LNCAP (cell line): ENCODE measurements at regions not wholly inside any gene's neighbourhood (a gene's known extent, or its start where the extent isn't known, plus 50 kb on each side); places are given as distances from the start of the nearest gene placed in this dataset.

Experiments used
- TF ChIP-seq, protein P1 (sequence below): fragments of 450-650 bp; IDR thresholded peaks from 2 replicates; pipeline ENCODE4 v1.5.1; 2017; ENCODE audit warnings: mild to moderate bottlenecking

DNA sequence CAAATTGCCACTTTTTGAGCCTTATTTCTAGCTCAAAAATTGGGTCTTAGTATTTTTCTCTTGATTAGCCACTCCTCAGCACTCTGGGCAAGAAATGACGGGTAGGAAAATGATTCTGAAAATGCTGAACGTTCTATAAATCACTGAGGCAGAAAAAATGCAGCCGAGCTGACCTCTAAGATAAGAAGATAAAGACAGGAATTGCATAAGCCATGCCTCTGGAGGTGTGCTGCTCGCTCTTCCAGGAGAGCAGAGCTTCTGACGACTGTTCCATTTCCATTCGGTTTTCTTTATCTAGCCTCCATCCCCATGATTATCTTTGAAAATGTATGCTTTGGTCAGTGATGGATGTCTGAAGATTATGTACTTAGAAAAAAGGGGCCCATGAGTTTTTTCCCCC, 558.8 kb upstream of the ADAMTS9 start:
- TF ChIP-seq, protein P1, sequence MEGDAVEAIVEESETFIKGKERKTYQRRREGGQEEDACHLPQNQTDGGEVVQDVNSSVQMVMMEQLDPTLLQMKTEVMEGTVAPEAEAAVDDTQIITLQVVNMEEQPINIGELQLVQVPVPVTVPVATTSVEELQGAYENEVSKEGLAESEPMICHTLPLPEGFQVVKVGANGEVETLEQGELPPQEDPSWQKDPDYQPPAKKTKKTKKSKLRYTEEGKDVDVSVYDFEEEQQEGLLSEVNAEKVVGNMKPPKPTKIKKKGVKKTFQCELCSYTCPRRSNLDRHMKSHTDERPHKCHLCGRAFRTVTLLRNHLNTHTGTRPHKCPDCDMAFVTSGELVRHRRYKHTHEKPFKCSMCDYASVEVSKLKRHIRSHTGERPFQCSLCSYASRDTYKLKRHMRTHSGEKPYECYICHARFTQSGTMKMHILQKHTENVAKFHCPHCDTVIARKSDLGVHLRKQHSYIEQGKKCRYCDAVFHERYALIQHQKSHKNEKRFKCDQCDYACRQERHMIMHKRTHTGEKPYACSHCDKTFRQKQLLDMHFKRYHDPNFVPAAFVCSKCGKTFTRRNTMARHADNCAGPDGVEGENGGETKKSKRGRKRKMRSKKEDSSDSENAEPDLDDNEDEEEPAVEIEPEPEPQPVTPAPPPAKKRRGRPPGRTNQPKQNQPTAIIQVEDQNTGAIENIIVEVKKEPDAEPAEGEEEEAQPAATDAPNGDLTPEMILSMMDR = no peak

DNA sequence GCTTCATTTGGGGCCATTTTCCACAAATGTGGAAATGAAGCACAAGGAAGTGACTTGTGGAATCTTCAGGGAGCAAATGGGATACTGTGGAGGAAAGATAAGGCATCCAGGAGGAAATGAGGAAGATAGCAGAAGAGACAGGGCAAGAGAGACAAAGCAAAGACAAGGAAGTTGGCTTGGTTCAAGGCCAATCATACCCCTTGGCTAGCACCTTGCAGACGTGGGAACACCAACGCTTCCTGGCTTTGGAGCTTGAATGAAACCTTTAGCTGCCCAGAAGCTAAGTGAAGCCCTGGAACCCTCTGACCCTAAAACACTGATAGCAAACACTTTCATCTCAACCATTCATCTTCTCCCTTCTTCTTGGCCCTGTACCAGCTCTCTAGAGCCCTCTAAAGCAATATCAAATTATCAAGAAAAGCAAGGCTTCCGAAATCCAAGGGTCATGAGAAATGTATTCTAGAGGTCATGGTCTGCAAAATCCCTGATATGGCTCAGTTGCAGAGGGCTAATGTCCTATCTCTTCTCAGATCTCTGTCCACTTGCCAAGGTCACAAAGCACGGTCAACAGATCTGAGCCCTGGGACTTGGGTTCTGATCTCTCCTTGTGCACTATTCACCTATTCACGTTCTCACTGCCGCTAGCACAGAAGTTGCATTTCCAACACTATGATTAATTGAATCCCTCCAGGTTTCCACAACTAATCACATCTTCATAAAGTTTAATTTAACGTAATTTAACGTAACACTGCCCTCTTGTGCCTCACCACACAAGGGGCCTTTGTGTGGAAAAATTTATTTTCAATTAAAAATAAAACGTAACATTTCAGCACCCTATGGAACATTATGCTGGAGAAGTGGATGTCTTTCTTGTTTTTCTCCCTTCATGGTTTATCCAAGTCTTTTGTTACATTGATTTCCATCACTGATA, 557.6 kb upstream of the ADAMTS9 start:
- TF ChIP-seq, protein P1 = peak; percentile 29; the same call in 1 of the 2 replicates

DNA sequence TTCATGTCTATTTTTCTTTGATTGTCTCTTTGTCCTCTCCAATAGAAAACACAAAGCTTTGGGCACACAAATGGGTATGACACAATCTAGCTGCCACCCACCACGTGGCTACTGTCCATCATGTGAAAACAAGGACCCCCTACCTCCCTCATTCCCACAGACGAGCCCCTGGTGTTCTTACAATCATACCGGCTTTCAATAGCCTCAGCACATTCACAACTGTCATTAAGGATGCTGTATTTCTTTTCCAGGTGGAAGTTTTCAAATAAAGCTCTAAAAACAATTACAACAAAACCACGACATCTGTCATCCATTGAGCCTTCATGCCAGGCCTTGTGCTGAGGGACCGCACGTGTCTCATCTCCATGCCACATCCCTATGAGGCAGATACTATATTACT, 552.6 kb upstream of the ADAMTS9 start:
- TF ChIP-seq, protein P1 = no peak

DNA sequence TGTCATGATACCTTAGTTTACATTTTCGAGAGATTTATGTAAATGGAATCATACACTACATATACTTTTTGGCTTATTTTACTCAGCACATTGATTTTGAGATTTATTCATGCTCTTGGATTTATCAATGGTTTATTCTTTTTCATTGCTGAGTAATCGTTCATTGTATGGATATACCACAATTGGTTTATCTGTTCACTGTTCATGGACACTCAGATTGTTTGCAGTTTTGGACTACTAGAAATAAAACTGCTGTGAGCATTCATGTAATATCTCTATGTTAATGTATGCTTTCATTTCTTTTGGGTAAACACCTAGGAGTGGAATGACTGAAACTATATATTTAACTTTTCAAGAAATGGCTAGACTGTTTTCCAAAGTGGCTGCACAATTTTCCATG, 550.9 kb upstream of the ADAMTS9 start:
- TF ChIP-seq, protein P1 = no peak

DNA sequence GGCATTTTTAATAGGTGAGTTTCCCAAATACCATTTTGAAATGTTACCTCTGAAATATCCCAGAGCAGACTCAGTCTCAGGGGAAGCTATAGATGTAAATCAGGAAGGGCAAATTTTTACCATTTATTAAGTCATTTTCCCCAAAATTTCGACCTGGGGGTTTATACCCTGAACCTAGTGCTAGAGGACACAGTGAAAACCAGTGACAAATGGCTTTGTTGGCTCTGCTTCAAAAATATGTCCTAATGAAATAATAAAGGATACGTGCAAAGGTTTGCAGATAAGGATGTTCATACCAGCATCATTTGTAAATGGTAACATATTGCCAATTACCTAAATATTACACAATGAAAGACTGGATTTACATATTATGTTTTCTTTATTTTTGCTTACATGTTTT, 546.7 kb upstream of the ADAMTS9 start:
- TF ChIP-seq, protein P1 = no peak

DNA sequence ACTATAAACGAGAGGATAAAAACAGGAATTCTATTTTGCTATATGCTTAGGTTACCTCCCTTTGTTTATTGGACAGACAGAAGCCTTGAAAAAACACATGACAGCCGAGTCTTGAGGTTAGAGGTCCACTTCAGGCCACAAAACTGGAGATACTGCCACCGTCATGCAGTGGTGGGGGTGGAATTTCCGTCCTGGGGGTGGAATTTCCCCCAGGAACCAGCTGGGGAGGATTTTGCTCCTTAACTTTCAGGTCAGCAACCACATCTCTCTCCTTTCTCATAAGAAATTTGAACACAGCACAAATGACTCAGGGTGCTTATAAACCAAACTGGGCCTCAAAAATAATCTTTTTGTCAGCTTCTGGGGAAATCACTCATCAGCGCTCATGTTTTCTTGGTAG, 545.8 kb upstream of the ADAMTS9 start:
- TF ChIP-seq, protein P1 = no peak

DNA sequence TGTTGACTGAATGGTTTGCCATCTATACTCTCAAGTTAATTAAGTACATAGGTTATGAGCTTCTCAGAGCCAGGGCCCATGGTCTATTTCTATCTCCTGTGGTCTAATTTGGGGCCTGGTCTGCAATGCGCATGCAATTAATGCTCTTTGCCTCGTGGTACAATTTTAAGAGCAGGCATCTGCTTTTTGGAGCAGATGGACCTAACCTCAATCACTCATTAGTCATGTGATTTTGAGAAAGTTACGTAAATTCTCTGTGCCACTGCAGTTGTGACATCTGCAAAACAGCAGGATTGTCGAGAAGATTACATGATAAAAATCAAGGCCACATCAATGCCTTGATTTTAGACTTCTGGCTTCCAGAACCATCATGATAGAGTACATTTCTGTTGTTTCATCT, 543.7 kb upstream of the ADAMTS9 start:
- TF ChIP-seq, protein P1 = no peak
